NT2/D1 (cell line): ENCODE measurements at regions not wholly inside any gene's neighbourhood (a gene's known extent, or its start where the extent isn't known, plus 50 kb on each side); places are given as distances from the start of the nearest gene placed in this dataset.

ENCODE experiments used
- SUZ12 ChIP-seq: IDR thresholded peaks from 2 replicates; pipeline ENCODE4 v1.6.1; 2011; ENCODE audit not compliant: insufficient read length, insufficient read depth; ENCODE audit errors: extremely low read depth
- ZNF274 ChIP-seq: IDR thresholded peaks from 2 replicates; pipeline ENCODE4 v1.6.1; 2011; ENCODE audit warnings: mild to moderate bottlenecking, low read depth, low read length

- no peak for TF ChIP-seq SUZ12
- no peak for TF ChIP-seq ZNF274
Measured at GRCh38 chr10:128578766-128579165, 452.5 kb upstream of the MKI67 start.
